ENCODE measurements at regions not wholly inside any gene's neighbourhood (a gene's known extent, or its start where the extent isn't known, plus 50 kb on each side); places are given as distances from the start of the nearest gene placed in this dataset.

- ATAC-seq (no peak), DNase-seq (ENCODE audit: low read depth, low spot score) (no peak)
- no peak overlapping the region for H3K4me3 ChIP-seq (replicated peaks in 1 of 2; ENCODE audit: low read depth in 1 of 2, low read length in 2 of 2)
- intact Hi-C loops (cut with micrococcal nuclease): no loop called here
- TF ChIP-seq, protein P1, sequence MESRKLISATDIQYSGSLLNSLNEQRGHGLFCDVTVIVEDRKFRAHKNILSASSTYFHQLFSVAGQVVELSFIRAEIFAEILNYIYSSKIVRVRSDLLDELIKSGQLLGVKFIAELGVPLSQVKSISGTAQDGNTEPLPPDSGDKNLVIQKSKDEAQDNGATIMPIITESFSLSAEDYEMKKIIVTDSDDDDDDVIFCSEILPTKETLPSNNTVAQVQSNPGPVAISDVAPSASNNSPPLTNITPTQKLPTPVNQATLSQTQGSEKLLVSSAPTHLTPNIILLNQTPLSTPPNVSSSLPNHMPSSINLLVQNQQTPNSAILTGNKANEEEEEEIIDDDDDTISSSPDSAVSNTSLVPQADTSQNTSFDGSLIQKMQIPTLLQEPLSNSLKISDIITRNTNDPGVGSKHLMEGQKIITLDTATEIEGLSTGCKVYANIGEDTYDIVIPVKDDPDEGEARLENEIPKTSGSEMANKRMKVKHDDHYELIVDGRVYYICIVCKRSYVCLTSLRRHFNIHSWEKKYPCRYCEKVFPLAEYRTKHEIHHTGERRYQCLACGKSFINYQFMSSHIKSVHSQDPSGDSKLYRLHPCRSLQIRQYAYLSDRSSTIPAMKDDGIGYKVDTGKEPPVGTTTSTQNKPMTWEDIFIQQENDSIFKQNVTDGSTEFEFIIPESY (IDR thresholded peaks at IDR 0.05; ENCODE audit: extremely low read depth, insufficient replicate concordance, low read length): no peak
- no peak for TF ChIP-seq RAD21 (IDR thresholded peaks at IDR 0.05; ENCODE audit: low read depth)
- H3K36me3 ChIP-seq (ENCODE audit: control insufficient read depth in 1 of 2, insufficient read depth in 2 of 2, low read length in 2 of 2): no peaks in the 10 kb centered on the region
- no peaks in the 10 kb centered on the region for H3K4me1 ChIP-seq (ENCODE audit: control insufficient read depth in 1 of 2, insufficient read depth in 2 of 2, low read length in 2 of 2)
- no peak overlapping the region for H3K4me2 ChIP-seq (ENCODE audit: low read length)
- no peaks in the 10 kb centered on the region for H4K20me1 ChIP-seq (ENCODE audit: insufficient read depth)
- no peak overlapping the region for H3K9ac ChIP-seq (ENCODE audit: low read length)
- ChIA-PET POLR2A (no interaction called here), RAD21 (ENCODE audit: low non-redundant PET in 1 of 2, low total read pairs in 2 of 2, uncharacterized antibody in 2 of 2, unreplicated experiment in 2 of 2) (no interaction called here), CTCF (no interaction called here)
- no peaks in the 10 kb centered on the region for H3K79me2 ChIP-seq (ENCODE audit: insufficient read depth, low read length)
- no peaks in the 10 kb centered on the region for H3K27me3 ChIP-seq (ENCODE audit: insufficient read depth, low read length)
- H3K9me3 ChIP-seq (ENCODE audit: control insufficient read depth in 1 of 2, insufficient read depth in 1 of 2, low read depth in 1 of 2, low read length in 2 of 2): peaks cover 4 to 7% of the 10 kb centered on the region in 2 experiments; a peak in 2 of 4 replicates
- no peaks in the 10 kb centered on the region for H3K9me2 ChIP-seq (ENCODE audit: insufficient read depth)
- H3K27ac ChIP-seq (ENCODE audit: low read depth, low read length): no peak overlapping the region
- no peak overlapping the region for H2AFZ ChIP-seq (ENCODE audit: low read depth, low read length, poor library complexity, severe bottlenecking)
- BruUV-seq (replicated peaks): no TSS peak
These were observed 824.0 kb downstream of the DCDC2C start for GRCh38 chr2:4527416-4527815.

- Histone ChIP-seq H3K79me2 (ENCODE audit: insufficient read depth, low read length) (no peaks in the 10 kb centered on the region), H3K9ac (ENCODE audit: low read length) (no peak overlapping the region), H4K20me1 (ENCODE audit: insufficient read depth) (no peaks in the 10 kb centered on the region), H2AFZ (ENCODE audit: low read depth, low read length, poor library complexity, severe bottlenecking) (no peak overlapping the region), H3K36me3 (ENCODE audit: control insufficient read depth in 1 of 2, insufficient read depth in 2 of 2, low read length in 2 of 2) (no peaks in the 10 kb centered on the region), H3K4me3 (replicated peaks in 1 of 2; ENCODE audit: low read depth in 1 of 2, low read length in 2 of 2) (no peak overlapping the region), H3K27ac (ENCODE audit: low read depth, low read length) (no peak overlapping the region), H3K4me2 (ENCODE audit: low read length) (no peak overlapping the region), H3K4me1 (ENCODE audit: control insufficient read depth in 1 of 2, insufficient read depth in 2 of 2, low read length in 2 of 2) (no peaks in the 10 kb centered on the region), H3K9me2 (ENCODE audit: insufficient read depth) (no peaks in the 10 kb centered on the region), H3K9me3 (ENCODE audit: control insufficient read depth in 1 of 2, insufficient read depth in 1 of 2, low read depth in 1 of 2, low read length in 2 of 2) (peaks cover under 1 to 4% of the 10 kb centered on the region in 2 experiments; a peak in 2 of 4 replicates), H3K27me3 (ENCODE audit: insufficient read depth, low read length) (no peaks in the 10 kb centered on the region)
- ChIA-PET RAD21 (ENCODE audit: low non-redundant PET in 1 of 2, low total read pairs in 2 of 2, uncharacterized antibody in 2 of 2, unreplicated experiment in 2 of 2) (no interaction called here), CTCF (no interaction called here), POLR2A (no interaction called here)
- intact Hi-C loops (cut with micrococcal nuclease): no loop called here
- no TSS peak for BruUV-seq (replicated peaks)
- ATAC-seq (no peak), DNase-seq (ENCODE audit: low read depth, low spot score) (no peak)
- no peak for TF ChIP-seq RAD21 (IDR thresholded peaks at IDR 0.05; ENCODE audit: low read depth)
These were observed 824.9 kb downstream of the DCDC2C start for GRCh38 chr2:4528246-4528645.
